Keratinocyte (primary cell): ENCODE measurements at regions not wholly inside any gene's neighbourhood (a gene's known extent, or its start where the extent isn't known, plus 50 kb on each side); places are given as distances from the start of the nearest gene placed in this dataset.

Experiments used
- DNase-seq: peaks from one replicate; pipeline ENCODE4 v3.0.0-alpha.2; 2011; ENCODE audit warnings: low read depth, missing footprints, low spot score
- FAIRE-seq: peaks from 2 replicates; lab custom pipeline; 2011; peaks lifted over from hg19 to GRCh38; lab: Jason Lieb, UNC
- H2AFZ ChIP-seq: 2 replicates; pipeline ENCODE4 v1.6.0; 2012; ENCODE audit warnings: low read length, control low read depth, inconsistent platforms; ENCODE audit not compliant: control insufficient read depth
- H3K27ac ChIP-seq: 2 replicates; pipeline ENCODE4 v1.5.1; 2011; ENCODE audit warnings: low read length; ENCODE audit not compliant: control insufficient read depth, insufficient read depth
- H3K27me3 ChIP-seq: 3 replicates; pipeline ENCODE4 v1.6.0; 2011; ENCODE audit warnings: low read length; ENCODE audit not compliant: control insufficient read depth, insufficient read depth; ENCODE audit errors: extremely low read depth
- H3K36me3 ChIP-seq, 2 experiments: 2 replicates in 1 of 2; 3 replicates in 1 of 2; pipeline ENCODE4 v1.5.1; 2011; ENCODE audit warnings: low read length in 2 of 2, mild to moderate bottlenecking in 1 of 2; ENCODE audit not compliant: control insufficient read depth in 2 of 2, insufficient read depth in 2 of 2; ENCODE audit errors: extremely low read depth in 1 of 2
- H3K4me1 ChIP-seq: 3 replicates; pipeline ENCODE4 v1.5.1; 2011; ENCODE audit warnings: low read length; ENCODE audit not compliant: control insufficient read depth, insufficient read depth; ENCODE audit errors: extremely low read depth
- H3K4me2 ChIP-seq: 3 replicates; pipeline ENCODE4 v1.6.0; 2011; ENCODE audit warnings: low read depth, low read length; ENCODE audit not compliant: control insufficient read depth, insufficient read depth; ENCODE audit errors: extremely low read depth
- H3K4me3 ChIP-seq, 3 experiments: fragments of 200-600 bp in 1 of 3; sonication (generic) in 1 of 3; 2 replicates in 2 of 3; 3 replicates in 1 of 3; pipeline ENCODE4 v1.5.1; 2011 to 2016; ENCODE audit warnings: low read length in 3 of 3, mild to moderate bottlenecking in 3 of 3, control low read depth in 2 of 3, inconsistent platforms in 1 of 3, low read depth in 1 of 3, mixed read lengths in 1 of 3, mixed run types in 1 of 3, moderate library complexity in 1 of 3; ENCODE audit not compliant: control insufficient read depth in 2 of 3, insufficient read depth in 2 of 3; ENCODE audit errors: extremely low read depth in 1 of 3
- H3K79me2 ChIP-seq: 2 replicates; pipeline ENCODE4 v1.6.0; 2012; ENCODE audit warnings: low read length; ENCODE audit not compliant: control insufficient read depth, insufficient read depth
- H3K9ac ChIP-seq: 3 replicates; pipeline ENCODE4 v1.6.0; 2011; ENCODE audit warnings: low read length; ENCODE audit not compliant: control insufficient read depth, insufficient read depth; ENCODE audit errors: extremely low read depth
- H3K9me1 ChIP-seq: 3 replicates; pipeline ENCODE4 v1.6.0; 2011; ENCODE audit warnings: low read length; ENCODE audit not compliant: control insufficient read depth, insufficient read depth; ENCODE audit errors: extremely low read depth
- H3K9me3 ChIP-seq: 2 replicates; pipeline ENCODE4 v1.5.1; 2012; ENCODE audit warnings: low read depth, low read length; ENCODE audit not compliant: control insufficient read depth
- H4K20me1 ChIP-seq: 3 replicates; pipeline ENCODE4 v1.6.0; 2011; ENCODE audit warnings: low read length; ENCODE audit not compliant: control insufficient read depth, insufficient read depth; ENCODE audit errors: extremely low read depth
- EZH2 ChIP-seq: IDR thresholded peaks from one replicate; pipeline ENCODE4 v1.6.1; 2012; ENCODE audit warnings: inconsistent platforms, mild to moderate bottlenecking, low read length, moderate library complexity
- dilution Hi-C: fragments of 300-500 bp; cut with MboI; formaldehyde crosslinking; loops from one replicate; pipeline ENCODE4 v1.7.0; 2020; ENCODE audit warnings: low sequenced_read_pairs; ENCODE audit not compliant: extremely low pct_ligation_motif_present
- TF ChIP-seq, protein P1 (sequence below), 3 experiments: IDR thresholded peaks in 1 of 3; conservative IDR thresholded peaks in 1 of 3; optimal IDR thresholded peaks in 1 of 3; 2 replicates in 2 of 3; 3 replicates in 1 of 3; pipeline versions ENCODE3 to v1.5.1; 2011; ENCODE audit warnings: low read length in 3 of 3, mild to moderate bottlenecking in 3 of 3, moderate library complexity in 2 of 3, control low read depth in 1 of 3, inconsistent platforms in 1 of 3; ENCODE audit not compliant: insufficient read depth in 2 of 3; ENCODE audit errors: extremely low read depth in 1 of 3

- H3K27ac ChIP-seq, result no peak overlapping the region
- H3K4me2 ChIP-seq, result no peak overlapping the region
- H3K9me1 ChIP-seq, result no peaks in the 10 kb centered on the region
- FAIRE-seq, result no peak
- H3K36me3 ChIP-seq, result no peaks in the 10 kb centered on the region
- H2AFZ ChIP-seq, result no peak overlapping the region
- dilution Hi-C loops, result no loop called here
- H4K20me1 ChIP-seq, result no peaks in the 10 kb centered on the region
- no peaks in the 10 kb centered on the region for H3K9me3 ChIP-seq
- H3K9ac ChIP-seq, result no peak overlapping the region
- no peak for DNase-seq
- no peak overlapping the region for H3K4me3 ChIP-seq
- H3K4me1 ChIP-seq, result no peaks in the 10 kb centered on the region
- H3K27me3 ChIP-seq, result no peaks in the 10 kb centered on the region
- H3K79me2 ChIP-seq, result no peaks in the 10 kb centered on the region
- TF ChIP-seq, protein P1, sequence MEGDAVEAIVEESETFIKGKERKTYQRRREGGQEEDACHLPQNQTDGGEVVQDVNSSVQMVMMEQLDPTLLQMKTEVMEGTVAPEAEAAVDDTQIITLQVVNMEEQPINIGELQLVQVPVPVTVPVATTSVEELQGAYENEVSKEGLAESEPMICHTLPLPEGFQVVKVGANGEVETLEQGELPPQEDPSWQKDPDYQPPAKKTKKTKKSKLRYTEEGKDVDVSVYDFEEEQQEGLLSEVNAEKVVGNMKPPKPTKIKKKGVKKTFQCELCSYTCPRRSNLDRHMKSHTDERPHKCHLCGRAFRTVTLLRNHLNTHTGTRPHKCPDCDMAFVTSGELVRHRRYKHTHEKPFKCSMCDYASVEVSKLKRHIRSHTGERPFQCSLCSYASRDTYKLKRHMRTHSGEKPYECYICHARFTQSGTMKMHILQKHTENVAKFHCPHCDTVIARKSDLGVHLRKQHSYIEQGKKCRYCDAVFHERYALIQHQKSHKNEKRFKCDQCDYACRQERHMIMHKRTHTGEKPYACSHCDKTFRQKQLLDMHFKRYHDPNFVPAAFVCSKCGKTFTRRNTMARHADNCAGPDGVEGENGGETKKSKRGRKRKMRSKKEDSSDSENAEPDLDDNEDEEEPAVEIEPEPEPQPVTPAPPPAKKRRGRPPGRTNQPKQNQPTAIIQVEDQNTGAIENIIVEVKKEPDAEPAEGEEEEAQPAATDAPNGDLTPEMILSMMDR (optimal IDR thresholded peaks at IDR 0.05 in 1 of 3, IDR thresholded peaks at IDR 0.05 in 1 of 3, conservative IDR thresholded peaks at IDR 0.05 in 1 of 3; ENCODE audit: extremely low read depth in 1 of 3, insufficient read depth in 2 of 3, low read length in 3 of 3), result no peak
- TF ChIP-seq EZH2, result no peak
These were observed 230.0 kb upstream of the GYPC start for GRCh38 chr2:126425943-126426342.

DNA sequence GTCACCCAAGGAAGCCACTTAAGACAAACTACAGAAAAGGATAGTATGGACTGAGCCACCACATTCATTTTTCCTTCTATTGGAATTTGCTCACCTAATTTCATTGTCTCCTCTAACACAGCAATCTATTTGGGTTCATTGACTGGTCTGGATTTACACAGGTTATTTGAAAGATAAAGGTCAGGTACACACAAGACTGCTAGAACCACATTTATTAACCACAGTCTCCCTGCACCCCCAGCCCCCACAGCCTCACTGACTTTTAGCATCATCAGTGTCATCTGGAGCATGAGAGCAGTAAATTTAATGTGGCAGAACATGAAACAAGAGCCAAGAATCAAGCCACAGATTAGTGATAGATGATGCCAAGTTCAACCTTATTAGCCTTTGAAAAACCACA, 226.9 kb upstream of the GYPC start:
- FAIRE-seq (no peak), DNase-seq (no peak)
- Histone ChIP-seq H3K79me2 (no peaks in the 10 kb centered on the region), H3K4me1 (no peaks in the 10 kb centered on the region), H3K27ac (no peak overlapping the region), H4K20me1 (no peaks in the 10 kb centered on the region), H3K4me3 (no peak overlapping the region), H3K9me1 (no peaks in the 10 kb centered on the region), H3K9me3 (no peaks in the 10 kb centered on the region), H3K9ac (no peak overlapping the region), H3K27me3 (no peaks in the 10 kb centered on the region), H3K4me2 (no peak overlapping the region), H3K36me3 (no peaks in the 10 kb centered on the region), H2AFZ (no peak overlapping the region)
- dilution Hi-C loops, result no loop called here
- no peak for TF ChIP-seq EZH2
- TF ChIP-seq, protein P1 (optimal IDR thresholded peaks at IDR 0.05 in 1 of 3, IDR thresholded peaks at IDR 0.05 in 1 of 3, conservative IDR thresholded peaks at IDR 0.05 in 1 of 3; ENCODE audit: extremely low read depth in 1 of 3, insufficient read depth in 2 of 3, low read length in 3 of 3), result no peak
